Natural killer cell treated with Interleukin-12 subunit alpha and Interleukin-12 subunit beta and Interleukin-15 and Interleukin-18, amount 100 ng/mL, for 72 hours (primary cell): ENCODE measurements at regions not wholly inside any gene's neighbourhood (a gene's known extent, or its start where the extent isn't known, plus 50 kb on each side); places are given as distances from the start of the nearest gene placed in this dataset.
"Not testable (repeated sequence)": the region's sequence is repeated elsewhere in the genome, so short reads cannot be mapped to it uniquely, and the experiment has no call there.

Experiments
- ATAC-seq, 2 donors: fragments of 150-1000 bp; cut with Tn5 transposase in 1 of 2; sonication (Bioruptor Pico), chemical (Tn5 transposase) in 1 of 2; 2 replicates each; pipeline ENCODE4 v1.10.0; 2021
- DNase-seq: peaks from one replicate; pipeline ENCODE4 v3.0.0; 2022; ENCODE audit warnings: low spot score
- H3K27ac Mint-ChIP-seq, 2 donors: 1 replicate in 1 of 2; 2 replicates in 1 of 2; pipeline ENCODE4 v1.8.0; 2022; ENCODE audit warnings: mixed read lengths in 2 of 2, mild to moderate bottlenecking in 1 of 2, moderate library complexity in 1 of 2
- H3K27me3 Mint-ChIP-seq, 2 donors: 1 replicate in 1 of 2; 2 replicates in 1 of 2; pipeline ENCODE4 v1.8.0; 2022; ENCODE audit warnings: mixed read lengths in 2 of 2
- H3K36me3 Mint-ChIP-seq: one replicate; pipeline ENCODE4 v1.8.0; 2022; ENCODE audit warnings: mixed read lengths
- H3K4me1 Mint-ChIP-seq, 2 donors: 1 replicate in 1 of 2; 2 replicates in 1 of 2; pipeline ENCODE4 v1.8.0; 2022; ENCODE audit warnings: low read depth in 2 of 2, mixed read lengths in 2 of 2, mild to moderate bottlenecking in 1 of 2
- H3K4me3 Mint-ChIP-seq: one replicate; pipeline ENCODE4 v1.8.0; 2022; ENCODE audit warnings: mixed read lengths
- H3K9me3 Mint-ChIP-seq: 2 replicates; pipeline ENCODE4 v1.8.0; 2022; ENCODE audit warnings: mixed read lengths

DNA sequence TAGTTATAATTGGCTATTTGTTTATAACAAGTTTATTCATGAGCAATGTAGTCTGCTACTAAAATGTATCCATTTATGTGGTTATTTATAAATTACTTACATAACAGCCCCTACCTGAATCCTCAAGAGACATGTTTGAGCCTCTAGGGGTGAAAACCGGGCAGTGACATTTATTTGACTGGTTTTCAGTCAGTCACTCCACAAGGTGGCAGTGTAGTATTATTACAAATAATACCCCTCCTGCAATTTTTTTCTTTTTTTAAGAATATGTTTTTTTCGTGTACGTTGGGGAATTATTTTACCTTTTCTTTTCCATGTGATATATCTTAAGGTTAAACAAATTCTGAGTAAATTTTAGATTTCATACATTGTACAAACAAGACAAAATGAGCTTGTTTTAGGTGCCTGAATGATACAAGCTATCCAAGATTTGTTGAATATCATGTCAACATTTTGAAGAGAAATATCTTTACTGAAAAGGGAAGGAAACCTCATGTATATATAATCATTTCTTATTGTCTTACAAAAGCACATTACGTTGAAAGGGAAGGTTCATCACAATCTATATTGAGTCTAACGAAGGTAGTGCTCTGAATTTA is 598.7 kb upstream of the TECRL start:
- Mint-ChIP-seq H3K9me3 (peaks cover 2% of the 10 kb centered on the region), H3K36me3 (no peaks in the 10 kb centered on the region), H3K27ac (no peak overlapping the region), H3K4me3 (no peak overlapping the region), H3K27me3 (no peaks in the 10 kb centered on the region), H3K4me1 (no peaks in the 10 kb centered on the region)
- ATAC-seq: no peak
- DNase-seq: no peak

DNA sequence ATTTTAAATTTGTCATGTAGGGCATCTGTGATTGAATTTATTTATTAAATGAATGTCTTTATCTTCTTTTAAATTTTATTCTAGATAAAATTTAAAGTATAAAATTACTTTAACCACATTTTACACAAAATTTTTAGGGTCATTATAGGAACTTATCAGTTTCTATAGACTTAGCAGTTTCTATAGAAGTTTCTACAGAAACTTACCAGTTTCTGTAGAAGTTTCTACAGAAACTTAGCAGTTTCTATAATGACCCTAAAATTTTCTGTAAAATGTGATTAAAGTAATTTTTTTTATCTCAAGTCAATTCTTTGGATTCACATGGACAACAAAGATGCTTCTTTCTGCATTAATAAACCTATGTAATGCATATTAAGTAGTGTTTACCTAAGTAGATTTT is 565.9 kb upstream of the TECRL start:
- Mint-ChIP-seq H3K4me1 (no peaks in the 10 kb centered on the region), H3K9me3 (peaks cover 14% of the 10 kb centered on the region), H3K36me3 (peaks cover 2% of the 10 kb centered on the region), H3K27ac (no peak overlapping the region), H3K27me3 (no peaks in the 10 kb centered on the region), H3K4me3 (no peak overlapping the region)
- ATAC-seq (no peak), DNase-seq (no peak)

DNA sequence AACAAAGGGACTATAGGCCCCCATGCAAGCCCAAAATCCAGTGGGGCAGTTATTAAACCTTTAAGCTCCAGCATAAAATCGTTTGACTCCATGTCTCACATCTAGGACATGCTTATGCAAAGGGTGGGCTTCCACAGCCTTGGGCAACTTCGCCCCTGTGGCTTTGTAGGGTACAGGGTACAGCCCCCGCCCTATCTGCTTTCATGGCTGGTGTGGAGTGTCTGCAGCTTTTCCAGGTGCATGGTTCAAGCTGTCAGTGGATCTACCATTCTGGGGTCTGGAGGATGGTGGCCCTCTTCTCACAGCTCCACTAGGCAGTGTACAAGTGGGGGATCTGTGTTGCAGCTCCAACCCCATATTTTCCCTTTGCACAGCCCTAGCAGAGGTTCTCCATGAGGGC is 559.8 kb upstream of the TECRL start:
- no peak for DNase-seq
- H3K9me3 Mint-ChIP-seq: peaks cover 17% of the 10 kb centered on the region
- ATAC-seq: no peak
- no peak overlapping the region for H3K4me3 Mint-ChIP-seq
- no peak overlapping the region for H3K27ac Mint-ChIP-seq
- no peaks in the 10 kb centered on the region for H3K4me1 Mint-ChIP-seq
- no peaks in the 10 kb centered on the region for H3K27me3 Mint-ChIP-seq
- peaks cover 10% of the 10 kb centered on the region for H3K36me3 Mint-ChIP-seq

DNA sequence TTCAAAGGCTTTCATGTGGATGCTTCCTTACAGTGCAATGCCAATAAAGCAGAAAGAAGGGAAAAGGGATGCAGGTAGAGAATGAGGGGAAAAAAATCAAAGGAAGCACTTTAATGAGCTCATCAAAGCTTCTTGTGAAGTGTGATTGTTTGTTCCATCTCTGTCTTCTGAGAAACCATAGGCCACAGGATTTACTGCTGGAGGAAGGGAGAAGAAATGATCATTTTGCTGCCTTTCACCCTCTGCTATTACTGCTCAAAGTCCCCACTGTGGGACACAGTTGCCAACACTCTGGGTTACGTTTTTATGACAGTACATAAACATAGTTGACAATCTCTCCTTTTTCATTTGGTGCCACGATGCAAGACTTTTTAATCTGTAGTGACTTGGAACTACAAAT is 558.0 kb upstream of the TECRL start:
- no peak overlapping the region for H3K4me3 Mint-ChIP-seq
- no peak overlapping the region for H3K27ac Mint-ChIP-seq
- ATAC-seq: no peak
- peaks cover 17% of the 10 kb centered on the region for H3K9me3 Mint-ChIP-seq
- H3K36me3 Mint-ChIP-seq: peaks cover 10% of the 10 kb centered on the region
- H3K4me1 Mint-ChIP-seq: no peaks in the 10 kb centered on the region
- no peaks in the 10 kb centered on the region for H3K27me3 Mint-ChIP-seq
- DNase-seq: no peak

DNA sequence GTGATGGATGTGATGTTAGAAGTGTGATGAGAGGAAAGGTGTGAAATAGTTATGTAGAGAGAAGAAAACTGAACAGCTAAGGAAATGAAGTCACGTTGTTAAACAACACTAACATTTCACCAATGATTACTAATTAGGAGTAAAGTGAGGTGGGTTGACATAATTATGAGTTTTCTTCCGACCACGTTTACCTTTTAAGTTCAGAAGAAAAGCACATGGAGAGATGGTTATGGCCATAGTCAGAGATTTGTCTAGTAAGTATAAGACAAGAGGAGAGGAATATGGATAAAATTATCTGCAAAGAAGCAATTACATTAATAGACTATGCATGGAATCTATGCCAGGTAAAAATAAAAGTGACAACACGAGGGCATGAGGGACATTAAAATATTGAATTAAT is 551.3 kb upstream of the TECRL start:
- Mint-ChIP-seq H3K4me3 (no peak overlapping the region), H3K9me3 (peaks cover 20% of the 10 kb centered on the region), H3K27me3 (no peaks in the 10 kb centered on the region), H3K4me1 (no peaks in the 10 kb centered on the region), H3K36me3 (peaks cover 13% of the 10 kb centered on the region), H3K27ac (no peak overlapping the region)
- DNase-seq: no peak
- no peak for ATAC-seq

DNA sequence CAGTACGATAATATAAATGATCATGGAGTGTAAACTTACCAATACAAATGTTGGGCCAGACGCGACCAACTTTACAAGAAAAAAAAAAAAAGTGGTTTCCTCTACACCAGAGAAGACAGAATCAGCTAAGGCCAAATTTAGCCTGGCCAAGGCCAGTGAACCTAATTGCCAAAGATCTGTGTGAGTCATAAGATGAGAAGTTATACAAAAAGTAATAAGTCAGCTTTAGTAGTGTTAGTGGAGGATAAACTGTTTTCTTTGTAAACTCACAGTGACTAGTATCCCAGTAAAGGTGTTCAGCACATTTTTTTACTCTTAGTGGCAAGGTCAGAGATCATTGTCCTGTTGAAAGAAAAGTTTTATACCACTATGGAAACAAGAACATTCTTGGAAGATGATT is 531.4 kb upstream of the TECRL start:
- H3K4me1 Mint-ChIP-seq: no peaks in the 10 kb centered on the region
- H3K4me3 Mint-ChIP-seq: no peak overlapping the region
- H3K27me3 Mint-ChIP-seq: no peaks in the 10 kb centered on the region
- H3K9me3 Mint-ChIP-seq: peaks cover 4% of the 10 kb centered on the region
- H3K36me3 Mint-ChIP-seq: no peaks in the 10 kb centered on the region
- no peak overlapping the region for H3K27ac Mint-ChIP-seq
- ATAC-seq: no peak
- DNase-seq: no peak

DNA sequence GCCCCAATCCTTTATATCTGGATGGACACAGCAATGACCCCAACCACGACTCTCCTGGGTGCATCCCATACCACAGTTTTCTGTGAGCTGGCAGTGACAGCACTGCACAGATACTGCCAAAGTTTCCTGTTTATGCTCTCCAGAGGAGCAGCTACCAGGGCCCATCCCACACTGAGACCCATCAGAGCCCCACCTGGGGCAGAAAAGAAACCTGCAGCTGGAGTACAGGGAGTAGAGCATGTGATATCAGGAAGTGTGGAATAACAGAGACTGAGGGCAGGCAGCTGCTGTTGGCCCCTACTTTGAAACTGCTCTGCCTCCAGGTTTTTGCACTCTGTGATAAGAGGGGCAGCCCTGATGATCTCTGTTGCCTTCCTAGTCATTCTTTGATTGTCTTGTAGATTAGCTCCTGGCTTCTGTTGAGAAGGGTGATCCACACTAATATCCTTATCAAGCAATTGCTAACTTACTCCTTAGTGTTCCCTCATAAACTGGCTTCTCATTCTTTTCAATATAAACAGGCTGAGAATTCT is 526.3 kb upstream of the TECRL start:
- no peaks in the 10 kb centered on the region for H3K36me3 Mint-ChIP-seq
- H3K27ac Mint-ChIP-seq: no peak overlapping the region
- H3K27me3 Mint-ChIP-seq: no peaks in the 10 kb centered on the region
- H3K4me3 Mint-ChIP-seq: no peak overlapping the region
- no peaks in the 10 kb centered on the region for H3K4me1 Mint-ChIP-seq
- H3K9me3 Mint-ChIP-seq: peaks cover 5% of the 10 kb centered on the region
- no peak for ATAC-seq
- DNase-seq: no peak

DNA sequence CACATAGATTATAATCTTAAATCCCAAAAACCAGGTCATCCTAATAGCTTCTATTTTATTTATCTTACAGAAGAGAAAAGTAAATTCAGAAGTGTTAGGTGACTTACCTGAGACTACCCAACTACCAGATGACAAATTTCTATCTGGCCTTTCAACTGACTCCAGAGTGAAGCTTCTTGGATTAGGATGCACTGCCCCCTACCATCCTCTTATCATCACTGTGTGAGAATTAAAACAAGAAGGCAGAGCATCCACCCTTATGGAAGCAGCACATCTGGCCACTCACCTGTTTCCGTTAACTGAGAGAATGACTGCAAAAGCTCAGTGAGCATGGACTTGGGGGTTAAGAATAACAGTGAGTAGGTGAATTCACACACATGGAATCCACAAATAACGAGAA is 502.6 kb upstream of the TECRL start:
- no peak overlapping the region for H3K4me3 Mint-ChIP-seq
- H3K9me3 Mint-ChIP-seq: peaks cover 12% of the 10 kb centered on the region
- no peak for DNase-seq
- ATAC-seq: no peak
- H3K36me3 Mint-ChIP-seq: no peaks in the 10 kb centered on the region
- H3K27ac Mint-ChIP-seq: no peak overlapping the region
- H3K27me3 Mint-ChIP-seq: no peaks in the 10 kb centered on the region
- no peaks in the 10 kb centered on the region for H3K4me1 Mint-ChIP-seq

DNA sequence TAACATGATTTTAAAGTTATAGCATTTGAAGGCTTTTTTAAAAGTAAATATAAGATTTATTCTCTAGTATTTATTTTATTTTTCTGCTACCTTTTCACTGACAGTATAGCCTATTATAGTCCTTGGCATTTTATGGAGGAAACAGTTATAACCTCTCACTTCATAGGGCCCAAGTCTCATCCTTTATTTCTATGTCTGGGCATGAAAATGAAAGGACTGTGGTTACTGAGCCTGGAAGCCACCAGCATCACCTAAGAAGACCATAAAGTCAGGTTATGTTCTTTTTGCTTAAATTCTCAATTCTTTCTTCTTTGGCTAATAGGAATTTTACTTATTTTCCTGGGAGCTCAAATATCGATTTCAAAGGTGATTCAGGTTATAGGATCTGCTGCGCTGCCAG is 494.7 kb upstream of the TECRL start:
- Mint-ChIP-seq H3K4me1 (no peaks in the 10 kb centered on the region), H3K27ac (no peak overlapping the region), H3K27me3 (no peaks in the 10 kb centered on the region), H3K36me3 (no peaks in the 10 kb centered on the region), H3K4me3 (no peak overlapping the region), H3K9me3 (peaks cover 7% of the 10 kb centered on the region)
- no peak for ATAC-seq
- no peak for DNase-seq

DNA sequence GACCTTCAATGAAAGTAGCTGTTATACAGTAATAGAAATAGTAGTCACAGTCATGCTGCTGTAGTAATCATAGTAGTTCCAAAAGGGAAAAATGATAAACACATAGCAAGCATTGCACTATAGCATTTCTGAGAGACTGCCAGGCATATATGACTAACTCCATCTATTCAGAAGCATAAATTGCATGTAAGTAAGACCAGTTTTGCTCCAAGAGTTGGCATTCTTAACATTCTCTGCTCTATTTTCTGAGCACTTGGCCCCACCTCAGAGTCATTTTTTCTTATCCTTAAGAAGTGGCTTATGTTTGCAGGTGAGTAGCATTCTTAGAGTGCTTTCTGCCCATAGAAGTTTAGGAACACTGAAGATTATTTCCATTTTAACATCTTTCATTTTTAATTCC is 490.3 kb upstream of the TECRL start:
- Mint-ChIP-seq H3K4me1 (no peaks in the 10 kb centered on the region), H3K4me3 (no peak overlapping the region), H3K27me3 (no peaks in the 10 kb centered on the region), H3K9me3 (peaks cover 4% of the 10 kb centered on the region), H3K36me3 (no peaks in the 10 kb centered on the region), H3K27ac (no peak overlapping the region)
- ATAC-seq (no peak), DNase-seq (no peak)

DNA sequence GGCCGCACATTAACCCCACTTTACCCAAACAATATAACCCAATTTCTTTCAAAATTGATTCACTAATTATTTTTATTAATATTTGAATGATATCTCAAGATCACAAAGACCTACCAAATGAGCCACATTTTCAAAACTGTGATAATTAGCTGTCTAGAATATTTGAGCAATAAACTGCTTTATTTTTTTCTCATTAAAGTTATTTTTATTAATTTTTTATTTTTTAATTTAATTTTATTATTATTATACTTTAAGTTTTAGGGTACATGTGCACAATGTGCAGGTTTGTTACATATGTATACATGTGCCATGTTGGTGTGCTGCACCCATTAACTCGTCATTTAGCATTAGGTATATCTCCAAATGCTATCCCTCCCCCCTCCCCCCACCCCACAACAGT is 489.8 kb upstream of the TECRL start:
- H3K27ac Mint-ChIP-seq, H3K27me3 Mint-ChIP-seq, ATAC-seq, H3K4me3 Mint-ChIP-seq, DNase-seq, H3K9me3 Mint-ChIP-seq, H3K4me1 Mint-ChIP-seq, H3K36me3 Mint-ChIP-seq: not testable (repeated sequence)

DNA sequence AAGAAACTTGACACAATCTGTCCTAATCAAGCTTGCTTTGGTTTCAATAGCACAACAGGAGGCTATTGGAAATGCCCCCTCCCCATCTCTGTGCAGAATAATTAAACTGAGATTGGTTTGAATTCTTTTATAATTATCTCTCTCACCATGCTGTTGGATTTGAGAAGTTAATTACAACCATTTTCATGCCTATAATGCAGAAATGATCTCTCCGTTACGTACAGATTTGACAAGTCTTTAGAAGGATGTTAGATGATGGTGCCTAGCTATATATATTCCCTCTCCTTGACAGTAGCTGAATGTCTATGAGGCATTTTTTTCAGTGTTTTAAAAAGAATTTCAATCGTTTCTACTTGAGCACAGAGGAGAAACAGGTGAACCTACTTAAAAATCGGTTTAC is 488.4 kb upstream of the TECRL start:
- no peaks in the 10 kb centered on the region for H3K36me3 Mint-ChIP-seq
- DNase-seq (no peak), ATAC-seq (no peak)
- no peaks in the 10 kb centered on the region for H3K27me3 Mint-ChIP-seq
- no peaks in the 10 kb centered on the region for H3K4me1 Mint-ChIP-seq
- peaks cover 4% of the 10 kb centered on the region for H3K9me3 Mint-ChIP-seq
- no peak overlapping the region for H3K4me3 Mint-ChIP-seq
- no peak overlapping the region for H3K27ac Mint-ChIP-seq

DNA sequence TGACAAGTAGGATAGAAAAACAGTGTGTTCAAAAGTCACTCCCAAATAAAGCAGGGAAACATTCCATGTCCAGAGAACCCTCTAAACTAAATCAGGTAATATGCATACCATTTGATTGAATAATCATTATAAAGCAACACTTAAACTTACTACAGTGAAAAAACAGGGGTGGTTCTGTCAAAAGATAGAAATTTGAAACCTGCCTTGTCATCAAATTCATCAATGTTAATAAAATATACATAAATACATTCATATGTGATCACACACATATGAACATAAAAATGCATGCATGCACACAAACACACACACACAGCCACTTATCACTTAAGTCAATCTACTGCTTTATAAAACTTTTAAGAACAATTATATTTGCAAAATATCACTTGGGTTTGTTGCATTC is 485.8 kb upstream of the TECRL start:
- H3K4me3 Mint-ChIP-seq: no peak overlapping the region
- no peak overlapping the region for H3K27ac Mint-ChIP-seq
- no peaks in the 10 kb centered on the region for H3K36me3 Mint-ChIP-seq
- no peaks in the 10 kb centered on the region for H3K4me1 Mint-ChIP-seq
- DNase-seq (no peak), ATAC-seq (no peak)
- no peaks in the 10 kb centered on the region for H3K9me3 Mint-ChIP-seq
- no peaks in the 10 kb centered on the region for H3K27me3 Mint-ChIP-seq

DNA sequence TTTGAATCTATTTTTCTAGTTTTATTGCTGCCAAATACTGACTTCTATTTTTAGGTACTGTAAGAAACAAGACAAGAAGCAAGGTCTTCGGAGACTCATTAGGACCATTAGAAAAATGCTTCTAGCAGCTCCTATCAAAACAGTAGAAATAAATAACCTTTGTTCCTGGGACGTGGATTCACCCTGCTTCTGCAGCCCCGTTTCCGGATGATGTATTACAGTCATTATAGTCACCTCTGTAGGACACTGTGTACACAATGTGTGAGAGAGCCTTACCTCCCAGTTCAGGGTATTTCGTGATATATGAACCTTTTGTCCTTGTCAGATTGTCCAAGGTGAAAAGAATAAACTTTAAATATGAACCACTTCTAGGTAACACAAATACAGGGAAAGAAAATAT is 484.0 kb upstream of the TECRL start:
- Mint-ChIP-seq H3K4me3 (no peak overlapping the region), H3K27ac (no peak overlapping the region), H3K4me1 (no peaks in the 10 kb centered on the region), H3K9me3 (peaks cover 2% of the 10 kb centered on the region), H3K27me3 (no peaks in the 10 kb centered on the region), H3K36me3 (no peaks in the 10 kb centered on the region)
- no peak for ATAC-seq
- no peak for DNase-seq

DNA sequence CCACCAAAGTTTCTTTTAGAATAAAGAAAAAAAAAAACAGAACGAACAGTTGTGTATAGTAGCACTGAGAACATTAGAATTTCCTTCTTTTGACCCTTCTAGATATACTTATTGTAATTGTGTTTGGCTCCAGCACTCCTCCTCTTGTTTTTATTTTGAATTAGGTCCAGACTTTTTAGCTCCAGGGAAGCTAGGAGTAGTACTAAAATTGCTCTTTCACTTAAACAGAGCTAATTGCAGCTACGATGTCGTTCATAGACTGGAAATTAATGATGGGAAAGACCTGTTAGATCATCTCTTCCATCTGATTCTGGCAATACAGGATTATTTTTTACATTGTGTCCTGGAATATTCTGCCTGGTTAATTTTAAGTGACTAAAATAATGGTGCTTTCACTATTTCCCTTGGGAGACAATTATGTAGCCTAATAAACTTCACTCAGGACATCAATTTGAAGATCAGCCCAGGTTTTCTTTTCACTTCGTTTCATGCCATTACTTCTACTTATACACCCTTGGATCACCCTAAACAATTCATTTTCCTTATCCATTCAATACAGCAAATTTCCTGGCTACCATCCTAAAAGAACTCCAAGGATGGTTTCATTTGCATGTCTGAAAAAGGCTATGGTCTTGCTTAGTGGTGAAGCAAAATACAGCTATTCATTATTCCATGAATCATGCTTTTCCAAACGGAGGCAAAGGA is 480.8 kb upstream of the TECRL start:
- H3K4me3 Mint-ChIP-seq: no peak overlapping the region
- no peak for ATAC-seq
- no peak overlapping the region for H3K27ac Mint-ChIP-seq
- H3K36me3 Mint-ChIP-seq: no peaks in the 10 kb centered on the region
- H3K4me1 Mint-ChIP-seq: no peaks in the 10 kb centered on the region
- no peaks in the 10 kb centered on the region for H3K27me3 Mint-ChIP-seq
- peaks cover 7% of the 10 kb centered on the region for H3K9me3 Mint-ChIP-seq
- no peak for DNase-seq
